Parathyroid adenoma (tissue), 2 donors: ENCODE measurements at regions not wholly inside any gene's neighbourhood (a gene's known extent, or its start where the extent isn't known, plus 50 kb on each side); places are given as distances from the start of the nearest gene placed in this dataset.

Source experiments
- H2AFZ ChIP-seq: fragments of 300-600 bp; sonication (generic); one replicate; pipeline ENCODE4 v1.7.0; 2017; ENCODE audit warnings: antibody characterized with exemption, mild to moderate bottlenecking
- H3K27ac ChIP-seq: fragments of 300-600 bp; sonication (generic); one replicate; pipeline ENCODE4 v1.7.0; 2017
- H3K27me3 ChIP-seq: fragments of 300-600 bp; sonication (generic); one replicate; pipeline ENCODE4 v1.7.0; 2017; ENCODE audit warnings: low read length; ENCODE audit not compliant: control insufficient read depth, insufficient read depth
- H3K36me3 ChIP-seq: fragments of 300-600 bp; sonication (generic); one replicate; pipeline ENCODE4 v1.7.0; 2017; ENCODE audit warnings: low read length; ENCODE audit not compliant: control insufficient read depth, insufficient read depth
- H3K4me1 ChIP-seq: fragments of 300-600 bp; sonication (generic); one replicate; pipeline ENCODE4 v1.7.0; 2017; ENCODE audit warnings: control low read depth
- H3K4me2 ChIP-seq: fragments of 300-600 bp; sonication (generic); one replicate; pipeline ENCODE4 v1.7.0; 2017; ENCODE audit warnings: low read length
- H3K4me3 ChIP-seq: fragments of 300-600 bp; sonication (generic); one replicate; pipeline ENCODE4 v1.7.0; 2017; ENCODE audit warnings: low read depth, low read length
- H3K79me2 ChIP-seq: fragments of 300-600 bp; sonication (generic); one replicate; pipeline ENCODE4 v1.7.0; 2017; ENCODE audit warnings: control low read depth
- H3K9ac ChIP-seq: fragments of 300-600 bp; sonication (generic); one replicate; pipeline ENCODE4 v1.7.0; 2017; ENCODE audit warnings: mild to moderate bottlenecking
- H3K9me3 ChIP-seq: fragments of 300-600 bp; sonication (generic); one replicate; pipeline ENCODE4 v1.7.0; 2017; ENCODE audit warnings: low read length; ENCODE audit not compliant: control insufficient read depth
- CTCF ChIP-seq: fragments of 300-600 bp; sonication (generic); IDR thresholded peaks from one replicate; pipeline ENCODE4 v1.7.0; 2017; ENCODE audit warnings: antibody characterized with exemption, mild to moderate bottlenecking
- donor health status: primary hyperparathyroidism.

GRCh38 chr3:30349507-30349906 is 256.9 kb upstream of the TGFBR2 start:
- no peak overlapping the region for H3K27ac ChIP-seq

GRCh38 chr3:30350011-30350410 is 256.4 kb upstream of the TGFBR2 start:
- H3K4me3 ChIP-seq: no peak overlapping the region
- H2AFZ ChIP-seq: no peak overlapping the region
- H3K27ac ChIP-seq: no peak overlapping the region
- no peak for TF ChIP-seq CTCF
- no peaks in the 10 kb centered on the region for H3K27me3 ChIP-seq
- H3K9ac ChIP-seq: no peak overlapping the region
- H3K4me1 ChIP-seq: no peaks in the 10 kb centered on the region
- no peaks in the 10 kb centered on the region for H3K36me3 ChIP-seq
- H3K9me3 ChIP-seq: no peaks in the 10 kb centered on the region
- no peaks in the 10 kb centered on the region for H3K79me2 ChIP-seq
- H3K4me2 ChIP-seq: no peak overlapping the region

More at GRCh38 chr3:30349507-30349906, 256.9 kb upstream of the TGFBR2 start:
- Histone ChIP-seq H2AFZ (no peak overlapping the region), H3K27me3 (no peaks in the 10 kb centered on the region), H3K4me1 (no peaks in the 10 kb centered on the region), H3K9ac (no peak overlapping the region), H3K4me3 (no peak overlapping the region), H3K36me3 (no peaks in the 10 kb centered on the region), H3K9me3 (no peaks in the 10 kb centered on the region), H3K4me2 (no peak overlapping the region), H3K79me2 (no peaks in the 10 kb centered on the region)
- no peak for TF ChIP-seq CTCF

GRCh38 chr3:30350901-30351300 is 255.5 kb upstream of the TGFBR2 start:
- H3K4me3 ChIP-seq: no peak overlapping the region
- H3K9me3 ChIP-seq: no peaks in the 10 kb centered on the region
- H2AFZ ChIP-seq: no peak overlapping the region
- H3K4me2 ChIP-seq: no peak overlapping the region
- H3K27me3 ChIP-seq: no peaks in the 10 kb centered on the region
- H3K27ac ChIP-seq: no peak overlapping the region
- H3K36me3 ChIP-seq: no peaks in the 10 kb centered on the region
- H3K79me2 ChIP-seq: no peaks in the 10 kb centered on the region
- no peaks in the 10 kb centered on the region for H3K4me1 ChIP-seq
- TF ChIP-seq CTCF: no peak
- no peak overlapping the region for H3K9ac ChIP-seq

- no peaks in the 10 kb centered on the region for H3K4me1 ChIP-seq
- no peaks in the 10 kb centered on the region for H3K36me3 ChIP-seq
- no peaks in the 10 kb centered on the region for H3K79me2 ChIP-seq
- no peak overlapping the region for H2AFZ ChIP-seq
- no peaks in the 10 kb centered on the region for H3K9me3 ChIP-seq
- H3K4me2 ChIP-seq: no peak overlapping the region
- no peak overlapping the region for H3K27ac ChIP-seq
- no peak overlapping the region for H3K9ac ChIP-seq
- no peaks in the 10 kb centered on the region for H3K27me3 ChIP-seq
- TF ChIP-seq CTCF: no peak
- no peak overlapping the region for H3K4me3 ChIP-seq
These were observed 253.7 kb upstream of the TGFBR2 start for GRCh38 chr3:30352410-30353318.
